ENCODE measurements at regions not wholly inside any gene's neighbourhood (a gene's known extent, or its start where the extent isn't known, plus 50 kb on each side); places are given as distances from the start of the nearest gene placed in this dataset.
A peak's percentile ranks its signal among the peaks of the same experiment; 100 is the strongest.

- Histone ChIP-seq H3K4me3 (ENCODE audit: insufficient read length, low read depth) (no peak overlapping the region), H3K9me3 (ENCODE audit: insufficient read depth, low read length) (no peaks in the 10 kb centered on the region), H3K4me1 (ENCODE audit: insufficient read depth, insufficient read length) (no peaks in the 10 kb centered on the region), H3K36me3 (ENCODE audit: insufficient read depth, insufficient read length, low read length) (no peaks in the 10 kb centered on the region), H3K9ac (ENCODE audit: insufficient read length, low read depth) (no peak overlapping the region), H3K27me3 (ENCODE audit: insufficient read depth, insufficient read length) (no peaks in the 10 kb centered on the region)
- TF ChIP-seq ZNF274 (IDR thresholded peaks at IDR 0.05; ENCODE audit: low read depth, low read length) (no peak), SUZ12 (IDR thresholded peaks at IDR 0.05; ENCODE audit: extremely low read depth, insufficient read depth, insufficient read length) (no peak), YY1 (IDR thresholded peaks at IDR 0.05; ENCODE audit: insufficient read depth, insufficient read length) (no peak)
- no peak for DNase-seq (ENCODE audit: low read depth, low spot score)
These were observed 249.8 kb upstream of the PRDM9 start for GRCh38 chr5:23257656-23258055.

GRCh38 chr5:23253621-23254198 lies 253.7 kb upstream of the PRDM9 start:
- Histone ChIP-seq H3K4me1 (ENCODE audit: insufficient read depth, insufficient read length) (no peaks in the 10 kb centered on the region), H3K4me3 (ENCODE audit: insufficient read length, low read depth) (no peak overlapping the region), H3K9ac (ENCODE audit: insufficient read length, low read depth) (no peak overlapping the region), H3K36me3 (ENCODE audit: insufficient read depth, insufficient read length, low read length) (no peaks in the 10 kb centered on the region), H3K9me3 (ENCODE audit: insufficient read depth, low read length) (no peaks in the 10 kb centered on the region), H3K27me3 (ENCODE audit: insufficient read depth, insufficient read length) (no peaks in the 10 kb centered on the region)
- no peak for TF ChIP-seq ZNF274 (IDR thresholded peaks at IDR 0.05; ENCODE audit: low read depth, low read length)
- TF ChIP-seq YY1 (IDR thresholded peaks at IDR 0.05; ENCODE audit: insufficient read depth, insufficient read length) = no peak
- TF ChIP-seq SUZ12 (IDR thresholded peaks at IDR 0.05; ENCODE audit: extremely low read depth, insufficient read depth, insufficient read length) = no peak
- no peak for DNase-seq (ENCODE audit: low read depth, low spot score)

- TF ChIP-seq YY1 (IDR thresholded peaks at IDR 0.05; ENCODE audit: insufficient read depth, insufficient read length) = no peak
- TF ChIP-seq SUZ12 (IDR thresholded peaks at IDR 0.05; ENCODE audit: extremely low read depth, insufficient read depth, insufficient read length) = no peak
- no peak for TF ChIP-seq ZNF274 (IDR thresholded peaks at IDR 0.05; ENCODE audit: low read depth, low read length)
- H3K27me3 ChIP-seq (ENCODE audit: insufficient read depth, insufficient read length) = no peaks in the 10 kb centered on the region
These were observed 264.5 kb upstream of the PRDM9 start for GRCh38 chr5:23242891-23243290.

GRCh38 chr5:23235246-23235645 lies 272.2 kb upstream of the PRDM9 start:
- TF ChIP-seq SUZ12 (IDR thresholded peaks at IDR 0.05; ENCODE audit: extremely low read depth, insufficient read depth, insufficient read length) = no peak
- TF ChIP-seq ZNF274 (IDR thresholded peaks at IDR 0.05; ENCODE audit: low read depth, low read length) = no peak
- TF ChIP-seq YY1 (IDR thresholded peaks at IDR 0.05; ENCODE audit: insufficient read depth, insufficient read length) = no peak
- H3K4me1 ChIP-seq (ENCODE audit: insufficient read depth, insufficient read length) = no peaks in the 10 kb centered on the region
- H3K9ac ChIP-seq (ENCODE audit: insufficient read length, low read depth) = no peak overlapping the region
- no peaks in the 10 kb centered on the region for H3K36me3 ChIP-seq (ENCODE audit: insufficient read depth, insufficient read length, low read length)
- no peak overlapping the region for H3K4me3 ChIP-seq (ENCODE audit: insufficient read length, low read depth)
- no peaks in the 10 kb centered on the region for H3K27me3 ChIP-seq (ENCODE audit: insufficient read depth, insufficient read length)
- peaks cover 10% of the 10 kb centered on the region; the same call in 1 of the 2 replicates for H3K9me3 ChIP-seq (ENCODE audit: insufficient read depth, low read length)
- DNase-seq (ENCODE audit: low read depth, low spot score) = no peak

More at GRCh38 chr5:23242891-23243290, 264.5 kb upstream of the PRDM9 start:
- peaks cover 6% of the 10 kb centered on the region; the same call in 1 of the 2 replicates for H3K9me3 ChIP-seq (ENCODE audit: insufficient read depth, low read length)
- no peak overlapping the region for H3K4me3 ChIP-seq (ENCODE audit: insufficient read length, low read depth)
- no peak overlapping the region for H3K9ac ChIP-seq (ENCODE audit: insufficient read length, low read depth)
- no peaks in the 10 kb centered on the region for H3K4me1 ChIP-seq (ENCODE audit: insufficient read depth, insufficient read length)
- DNase-seq (ENCODE audit: low read depth, low spot score) = no peak
- H3K36me3 ChIP-seq (ENCODE audit: insufficient read depth, insufficient read length, low read length) = no peaks in the 10 kb centered on the region

- H3K9ac ChIP-seq (ENCODE audit: insufficient read length, low read depth) = no peak overlapping the region
- no peaks in the 10 kb centered on the region for H3K27me3 ChIP-seq (ENCODE audit: insufficient read depth, insufficient read length)
- no peak for TF ChIP-seq ZNF274 (IDR thresholded peaks at IDR 0.05; ENCODE audit: low read depth, low read length)
- peak; percentile 8 for TF ChIP-seq YY1 (IDR thresholded peaks at IDR 0.05; ENCODE audit: insufficient read depth, insufficient read length)
- no peak for TF ChIP-seq SUZ12 (IDR thresholded peaks at IDR 0.05; ENCODE audit: extremely low read depth, insufficient read depth, insufficient read length)
- peak; percentile 77 for DNase-seq (ENCODE audit: low read depth, low spot score)
- H3K9me3 ChIP-seq (ENCODE audit: insufficient read depth, low read length) = peaks cover 10% of the 10 kb centered on the region; the same call in 1 of the 2 replicates
- no peaks in the 10 kb centered on the region for H3K4me1 ChIP-seq (ENCODE audit: insufficient read depth, insufficient read length)
- no peaks in the 10 kb centered on the region for H3K36me3 ChIP-seq (ENCODE audit: insufficient read depth, insufficient read length, low read length)
- no peak overlapping the region for H3K4me3 ChIP-seq (ENCODE audit: insufficient read length, low read depth)
These were observed 273.2 kb upstream of the PRDM9 start for GRCh38 chr5:23234197-23234596.

- Histone ChIP-seq H3K9me3 (ENCODE audit: insufficient read depth, low read length) (no peaks in the 10 kb centered on the region), H3K4me3 (ENCODE audit: insufficient read length, low read depth) (no peak overlapping the region), H3K9ac (ENCODE audit: insufficient read length, low read depth) (no peak overlapping the region), H3K4me1 (ENCODE audit: insufficient read depth, insufficient read length) (no peaks in the 10 kb centered on the region), H3K36me3 (ENCODE audit: insufficient read depth, insufficient read length, low read length) (no peaks in the 10 kb centered on the region), H3K27me3 (ENCODE audit: insufficient read depth, insufficient read length) (no peaks in the 10 kb centered on the region)
- TF ChIP-seq SUZ12 (IDR thresholded peaks at IDR 0.05; ENCODE audit: extremely low read depth, insufficient read depth, insufficient read length) (no peak), YY1 (IDR thresholded peaks at IDR 0.05; ENCODE audit: insufficient read depth, insufficient read length) (no peak), ZNF274 (IDR thresholded peaks at IDR 0.05; ENCODE audit: low read depth, low read length) (no peak)
- no peak for DNase-seq (ENCODE audit: low read depth, low spot score)
These were observed 283.6 kb upstream of the PRDM9 start for GRCh38 chr5:23223846-23224245.

- Histone ChIP-seq H3K36me3 (ENCODE audit: insufficient read depth, insufficient read length, low read length) (no peaks in the 10 kb centered on the region), H3K4me3 (ENCODE audit: insufficient read length, low read depth) (no peak overlapping the region), H3K9me3 (ENCODE audit: insufficient read depth, low read length) (no peaks in the 10 kb centered on the region), H3K9ac (ENCODE audit: insufficient read length, low read depth) (no peak overlapping the region), H3K4me1 (ENCODE audit: insufficient read depth, insufficient read length) (no peaks in the 10 kb centered on the region), H3K27me3 (ENCODE audit: insufficient read depth, insufficient read length) (no peaks in the 10 kb centered on the region)
- DNase-seq (ENCODE audit: low read depth, low spot score) = no peak
- TF ChIP-seq SUZ12 (IDR thresholded peaks at IDR 0.05; ENCODE audit: extremely low read depth, insufficient read depth, insufficient read length) (no peak), YY1 (IDR thresholded peaks at IDR 0.05; ENCODE audit: insufficient read depth, insufficient read length) (no peak), ZNF274 (IDR thresholded peaks at IDR 0.05; ENCODE audit: low read depth, low read length) (no peak)
These were observed 285.6 kb upstream of the PRDM9 start for GRCh38 chr5:23221831-23222230.

Measured in NT2/D1 (cell line).